HUES64 (cell line): ENCODE measurements at regions not wholly inside any gene's neighbourhood (a gene's known extent, or its start where the extent isn't known, plus 50 kb on each side); places are given as distances from the start of the nearest gene placed in this dataset.

ENCODE experiments used
- H3K27ac ChIP-seq: 2 replicates; pipeline ENCODE4 v1.7.0; 2013; ENCODE audit warnings: low read depth, low read length, inconsistent platforms
- H3K27me3 ChIP-seq: 2 replicates; pipeline ENCODE4 v1.6.1; 2013; ENCODE audit warnings: mild to moderate bottlenecking, low read length; ENCODE audit not compliant: insufficient read depth
- H3K36me3 ChIP-seq: 2 replicates; pipeline ENCODE4 v1.6.1; 2013; ENCODE audit warnings: mild to moderate bottlenecking, low read length; ENCODE audit not compliant: insufficient read depth
- H3K4me1 ChIP-seq: 2 replicates; pipeline ENCODE4 v1.6.1; 2013; ENCODE audit warnings: mild to moderate bottlenecking, low read length, moderate library complexity; ENCODE audit not compliant: insufficient read depth
- H3K4me3 ChIP-seq: 2 replicates; pipeline ENCODE4 v1.5.1; 2013; ENCODE audit warnings: mild to moderate bottlenecking, low read length, moderate library complexity
- H3K9ac ChIP-seq: 2 replicates; pipeline ENCODE4 v1.6.1; 2013; ENCODE audit warnings: mild to moderate bottlenecking, low read depth, low read length
- H3K9me3 ChIP-seq: 2 replicates; pipeline ENCODE4 v1.6.1; 2013; ENCODE audit warnings: low read depth, low read length; ENCODE audit not compliant: insufficient read depth
- WGBS: fragments of 150-250, 120-280 bp; methylation state at CpG from one replicate; pipeline ENCODE4 v1.1.7; 2013; ENCODE audit warnings: missing lambda C conversion rate; 5-methylcytosine and 5-hydroxymethylcytosine counted together

DNA sequence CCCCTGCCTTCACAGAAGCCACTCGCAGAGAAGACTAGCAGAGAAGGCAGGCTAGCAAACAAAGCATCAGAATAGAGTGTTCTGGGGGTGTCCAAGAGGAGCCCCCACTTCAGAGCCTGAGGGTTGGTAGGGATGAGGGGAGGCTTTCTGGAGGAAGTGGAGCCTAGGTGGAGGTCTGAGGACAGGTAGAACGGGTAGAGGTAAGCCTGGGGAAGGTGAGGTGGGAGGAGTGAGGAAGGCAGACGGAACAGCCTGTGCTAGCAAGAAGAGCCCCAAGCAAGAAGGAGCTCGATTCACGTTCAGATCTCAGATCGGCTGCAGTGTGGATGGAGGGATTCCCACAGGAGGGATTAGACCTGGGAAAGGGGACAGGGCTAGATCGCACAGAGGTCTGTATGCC is 66.0 kb upstream of the DUSP5 start:
- Histone ChIP-seq H3K4me3 (no peak overlapping the region), H3K27ac (no peak overlapping the region), H3K36me3 (no peaks in the 10 kb centered on the region), H3K4me1 (0 out of 2 replicates have a peak, but pooled peaks cover 2% of the 10 kb centered on the region), H3K9me3 (no peaks in the 10 kb centered on the region), H3K27me3 (no peaks in the 10 kb centered on the region), H3K9ac (no peak overlapping the region)
- 89% methylated on average over 7 of the region's 7 CpGs for WGBS

DNA sequence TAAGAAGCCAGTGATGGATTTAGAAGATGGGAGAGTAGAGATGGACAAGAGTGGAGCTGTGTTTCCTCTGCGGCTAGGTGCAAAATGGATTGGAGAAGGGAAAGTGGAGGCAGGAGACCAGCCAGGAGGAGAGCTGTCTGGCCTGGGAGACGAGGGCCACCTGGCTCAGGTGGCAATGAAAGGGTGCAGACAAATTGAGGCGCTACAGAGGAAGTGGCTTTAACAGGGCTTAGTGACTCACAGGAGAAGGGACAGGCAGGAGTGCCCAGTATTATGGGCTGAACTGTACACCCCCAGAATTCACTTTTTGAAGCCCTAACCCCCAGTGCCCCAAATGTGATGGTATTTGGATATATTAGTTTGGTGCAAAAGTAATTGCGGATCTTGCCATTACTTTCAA is 65.6 kb upstream of the DUSP5 start:
- H3K9ac ChIP-seq, result no peak overlapping the region
- H3K36me3 ChIP-seq, result no peaks in the 10 kb centered on the region
- H3K27ac ChIP-seq, result no peak overlapping the region
- no peaks in the 10 kb centered on the region for H3K27me3 ChIP-seq
- 89% methylated on average over 3 of the region's 4 CpGs for WGBS
- no peak overlapping the region for H3K4me3 ChIP-seq
- H3K9me3 ChIP-seq, result no peaks in the 10 kb centered on the region
- no peaks in the 10 kb centered on the region for H3K4me1 ChIP-seq

DNA sequence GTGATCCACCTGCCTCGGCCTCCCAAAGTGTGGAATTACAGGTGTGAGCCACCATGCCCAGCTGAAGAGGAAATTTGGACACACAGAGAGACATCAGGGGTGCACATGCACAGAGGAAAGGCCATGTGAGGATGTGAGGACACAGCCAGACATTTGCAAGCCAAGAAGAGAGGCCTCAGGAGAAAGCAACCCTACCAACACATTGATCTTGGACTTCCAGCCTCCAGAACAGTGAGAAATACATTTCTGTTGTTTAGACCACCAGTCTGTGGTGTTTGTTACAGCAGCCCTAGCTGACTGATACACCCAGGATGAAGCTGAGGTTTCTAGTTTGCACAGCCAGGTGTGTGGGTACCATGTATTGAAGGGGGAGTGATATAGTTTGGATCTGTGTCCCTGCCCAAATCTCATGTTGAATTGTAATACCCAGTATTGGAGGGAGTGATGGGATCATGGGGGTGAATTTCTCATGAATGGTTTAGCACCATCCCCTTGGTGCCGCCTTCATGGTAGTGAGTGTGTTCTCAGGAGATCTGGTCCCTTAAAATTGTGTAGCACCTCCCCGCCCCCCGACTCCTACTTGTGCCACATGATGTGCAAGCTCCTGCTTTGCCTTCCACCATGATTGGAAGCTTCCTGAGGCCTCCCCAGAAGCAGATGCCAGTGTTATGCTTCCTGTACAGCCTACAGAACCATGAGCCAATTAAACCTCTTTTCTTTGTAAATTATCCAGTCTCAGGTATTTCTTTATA is 64.7 kb upstream of the DUSP5 start:
- no peaks in the 10 kb centered on the region for H3K36me3 ChIP-seq
- WGBS, result 95% methylated on average over 4 of the region's 4 CpGs
- H3K9ac ChIP-seq, result no peak overlapping the region
- H3K9me3 ChIP-seq, result no peaks in the 10 kb centered on the region
- H3K27ac ChIP-seq, result no peak overlapping the region
- H3K27me3 ChIP-seq, result no peaks in the 10 kb centered on the region
- H3K4me1 ChIP-seq, result no peaks in the 10 kb centered on the region
- no peak overlapping the region for H3K4me3 ChIP-seq

DNA sequence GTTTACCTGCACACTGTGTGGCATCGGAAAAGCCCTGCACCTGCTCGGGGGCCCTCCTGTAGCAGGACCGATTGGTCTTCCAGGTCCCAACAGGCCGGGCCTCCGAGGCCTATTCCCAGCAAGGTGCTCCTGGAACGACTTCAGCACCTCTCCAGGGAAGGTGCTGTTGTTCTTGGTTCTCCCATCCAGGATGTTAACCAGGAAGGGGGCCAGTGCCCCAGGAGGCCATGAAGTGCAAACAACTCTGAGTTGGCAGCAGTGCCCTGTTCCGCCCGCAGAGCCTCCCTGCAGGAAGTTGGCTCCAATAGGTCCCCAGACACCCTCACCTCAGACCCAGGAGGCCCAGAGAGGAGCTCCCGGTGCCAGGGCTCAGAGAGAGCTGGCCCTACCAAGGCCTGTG is 64.0 kb upstream of the DUSP5 start:
- WGBS, result 87% methylated on average over 9 of the region's 9 CpGs
- Histone ChIP-seq H3K9ac (no peak overlapping the region), H3K36me3 (no peaks in the 10 kb centered on the region), H3K4me3 (no peak overlapping the region), H3K9me3 (no peaks in the 10 kb centered on the region), H3K27me3 (no peaks in the 10 kb centered on the region), H3K4me1 (no peaks in the 10 kb centered on the region), H3K27ac (no peak overlapping the region)

DNA sequence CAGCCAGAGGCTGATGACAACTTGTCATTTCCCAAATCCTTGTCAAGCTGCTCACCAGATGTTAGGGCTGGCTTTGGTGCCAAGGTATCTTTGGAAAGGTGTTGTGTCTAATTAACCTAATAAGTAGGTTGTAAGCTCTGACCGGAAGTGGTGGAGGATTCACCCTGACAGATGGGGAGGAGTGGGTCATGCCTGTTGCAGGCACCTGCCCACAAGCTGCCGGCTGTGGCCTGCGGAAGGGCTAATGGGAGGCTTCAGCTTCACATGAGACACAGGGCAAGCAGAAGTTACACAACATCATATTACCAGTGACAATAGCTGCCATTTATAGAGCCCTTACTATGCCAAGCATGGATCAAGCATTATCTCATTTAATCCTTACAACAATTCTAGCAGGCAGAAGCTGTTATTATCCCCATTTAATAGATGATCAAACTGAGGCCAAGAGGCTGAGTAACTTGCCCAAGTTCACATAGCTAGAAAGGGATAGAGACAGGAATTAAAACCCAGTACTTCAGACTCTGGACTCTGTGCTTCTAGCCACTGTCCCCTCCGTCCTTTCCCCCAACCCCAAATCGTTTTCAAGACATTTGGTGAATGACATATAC is 63.1 kb upstream of the DUSP5 start:
- Histone ChIP-seq H3K9me3 (no peaks in the 10 kb centered on the region), H3K9ac (no peak overlapping the region), H3K27ac (no peak overlapping the region), H3K4me1 (no peaks in the 10 kb centered on the region), H3K36me3 (no peaks in the 10 kb centered on the region), H3K4me3 (no peak overlapping the region), H3K27me3 (no peaks in the 10 kb centered on the region)
- 89% methylated on average over 5 of the region's 5 CpGs for WGBS

DNA sequence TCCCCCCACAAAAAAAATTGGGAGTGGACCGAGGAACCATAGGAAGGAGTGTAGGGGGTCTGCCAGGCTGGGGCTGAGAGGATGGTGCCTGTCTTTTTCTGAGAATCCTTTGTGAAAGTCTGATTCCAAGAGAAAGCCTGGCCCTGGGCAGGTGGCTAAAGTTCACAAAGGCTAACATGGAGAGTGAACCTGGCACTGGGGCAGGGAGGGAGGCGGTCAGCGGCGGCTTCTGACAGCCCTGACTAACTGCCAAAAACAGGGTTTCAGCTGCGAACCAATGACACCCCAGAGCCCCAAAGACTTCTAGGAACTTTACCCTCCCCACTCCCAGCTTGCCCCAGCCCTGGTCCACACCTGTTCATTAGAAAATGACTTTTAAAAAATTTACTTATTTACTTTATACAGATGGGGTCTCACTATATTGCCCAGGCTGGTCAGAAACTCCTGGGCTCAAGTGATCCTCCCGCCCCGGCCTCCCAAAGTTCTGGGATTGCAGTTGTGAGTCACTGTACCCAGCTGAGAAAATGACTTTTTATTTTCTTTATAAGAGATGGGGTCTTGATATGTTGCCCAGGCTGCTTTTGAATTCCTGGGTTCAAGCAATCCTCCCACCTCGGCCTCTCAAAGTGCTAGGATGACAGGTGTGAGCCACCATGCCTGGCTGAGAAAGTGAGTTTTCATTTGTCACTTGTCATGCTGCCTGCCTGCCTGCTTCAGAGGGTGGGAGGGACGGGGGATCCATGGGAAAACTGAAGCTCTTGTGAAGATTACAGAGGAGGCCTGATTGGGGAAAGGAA is 61.0 kb upstream of the DUSP5 start:
- WGBS, result 95% methylated on average over 9 of the region's 9 CpGs

DNA sequence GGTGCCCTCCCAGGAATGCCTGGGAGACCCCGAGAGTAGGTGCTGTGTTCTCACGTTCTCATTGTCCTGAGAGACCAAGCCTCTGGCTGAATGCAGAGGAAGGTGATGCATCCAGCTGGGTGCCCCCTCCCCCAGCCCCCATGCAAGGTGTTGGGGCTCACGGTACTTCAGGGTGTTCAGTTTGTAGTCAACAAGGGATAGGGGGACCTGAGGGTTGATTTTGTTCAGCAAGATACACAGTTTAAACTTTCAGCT is 60.4 kb upstream of the DUSP5 start:
- no peak overlapping the region for H3K9ac ChIP-seq
- WGBS, result 77% methylated on average over 3 of the region's 3 CpGs
- H3K27me3 ChIP-seq, result no peaks in the 10 kb centered on the region
- no peak overlapping the region for H3K27ac ChIP-seq
- no peaks in the 10 kb centered on the region for H3K36me3 ChIP-seq
- no peaks in the 10 kb centered on the region for H3K9me3 ChIP-seq
- 0 out of 2 replicates have a peak, but pooled peaks cover 4% of the 10 kb centered on the region for H3K4me1 ChIP-seq
- no peak overlapping the region for H3K4me3 ChIP-seq

More for the DNA sequence above, 61.0 kb upstream of the DUSP5 start:
- H3K36me3 ChIP-seq, result no peaks in the 10 kb centered on the region
- H3K4me1 ChIP-seq, result 0 out of 2 replicates have a peak, but pooled peaks cover 1% of the 10 kb centered on the region
- no peak overlapping the region for H3K4me3 ChIP-seq
- no peaks in the 10 kb centered on the region for H3K9me3 ChIP-seq
- no peaks in the 10 kb centered on the region for H3K27me3 ChIP-seq
- no peak overlapping the region for H3K9ac ChIP-seq
- H3K27ac ChIP-seq, result no peak overlapping the region

DNA sequence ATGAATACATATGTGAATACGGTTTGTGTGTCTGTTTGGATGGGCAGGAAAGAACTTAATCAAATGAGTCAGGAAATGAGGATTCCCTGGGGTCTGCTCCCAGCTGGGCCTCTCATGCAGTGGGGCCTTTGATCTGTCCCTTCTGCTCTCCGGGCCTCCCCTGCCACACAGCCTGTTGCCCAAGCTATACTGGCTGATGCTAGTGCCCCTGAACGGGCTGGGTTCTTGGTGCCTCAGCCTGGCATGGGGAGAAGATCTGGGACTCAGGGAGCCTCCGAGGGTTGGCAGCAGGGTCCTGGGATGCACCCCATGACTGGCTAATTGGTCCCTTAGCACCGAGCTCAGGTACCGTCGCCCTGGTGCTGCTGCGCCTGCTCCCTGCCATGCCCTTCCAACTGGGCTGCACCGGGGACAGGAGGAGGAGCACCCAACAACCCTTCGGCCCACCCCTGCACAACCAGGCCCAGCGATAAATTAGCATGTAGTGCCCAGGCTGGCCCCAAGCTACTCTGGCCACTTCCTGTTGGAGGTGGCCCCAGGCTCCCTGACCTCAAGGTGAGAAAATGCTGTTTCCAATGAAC is 59.9 kb upstream of the DUSP5 start:
- no peak overlapping the region for H3K27ac ChIP-seq
- 84% methylated on average over 11 of the region's 11 CpGs for WGBS
- no peak overlapping the region for H3K9ac ChIP-seq
- 0 out of 2 replicates have a peak, but pooled peaks cover 4% of the 10 kb centered on the region for H3K4me1 ChIP-seq
- H3K9me3 ChIP-seq, result no peaks in the 10 kb centered on the region
- no peaks in the 10 kb centered on the region for H3K36me3 ChIP-seq
- no peak overlapping the region for H3K4me3 ChIP-seq
- no peaks in the 10 kb centered on the region for H3K27me3 ChIP-seq

DNA sequence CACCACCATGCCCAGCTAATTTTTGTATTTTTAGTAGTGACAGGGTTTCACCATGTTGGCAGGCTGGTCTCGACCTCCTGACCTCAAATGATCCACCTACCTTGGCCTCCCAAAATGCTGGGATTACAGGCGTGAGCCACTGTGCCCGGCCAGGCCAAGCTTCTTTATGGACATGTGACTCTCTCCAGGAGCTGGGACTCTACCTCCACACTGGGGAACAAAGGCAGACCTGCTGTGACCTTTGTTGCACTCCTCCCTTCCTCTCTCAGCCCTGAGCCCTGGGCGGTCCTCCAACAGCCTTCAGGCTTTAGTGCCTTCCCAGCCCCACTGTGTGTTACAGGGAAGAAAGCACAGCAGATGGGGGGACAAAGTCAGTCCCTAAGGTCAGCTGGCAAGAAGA is 55.0 kb upstream of the DUSP5 start:
- no peaks in the 10 kb centered on the region for H3K27me3 ChIP-seq
- H3K36me3 ChIP-seq, result no peaks in the 10 kb centered on the region
- no peak overlapping the region for H3K27ac ChIP-seq
- H3K9me3 ChIP-seq, result no peaks in the 10 kb centered on the region
- H3K4me3 ChIP-seq, result no peak overlapping the region
- WGBS, result 81% methylated on average over 4 of the region's 4 CpGs
- no peak overlapping the region for H3K9ac ChIP-seq
- 0 out of 2 replicates have a peak, but pooled peaks cover 4% of the 10 kb centered on the region for H3K4me1 ChIP-seq

DNA sequence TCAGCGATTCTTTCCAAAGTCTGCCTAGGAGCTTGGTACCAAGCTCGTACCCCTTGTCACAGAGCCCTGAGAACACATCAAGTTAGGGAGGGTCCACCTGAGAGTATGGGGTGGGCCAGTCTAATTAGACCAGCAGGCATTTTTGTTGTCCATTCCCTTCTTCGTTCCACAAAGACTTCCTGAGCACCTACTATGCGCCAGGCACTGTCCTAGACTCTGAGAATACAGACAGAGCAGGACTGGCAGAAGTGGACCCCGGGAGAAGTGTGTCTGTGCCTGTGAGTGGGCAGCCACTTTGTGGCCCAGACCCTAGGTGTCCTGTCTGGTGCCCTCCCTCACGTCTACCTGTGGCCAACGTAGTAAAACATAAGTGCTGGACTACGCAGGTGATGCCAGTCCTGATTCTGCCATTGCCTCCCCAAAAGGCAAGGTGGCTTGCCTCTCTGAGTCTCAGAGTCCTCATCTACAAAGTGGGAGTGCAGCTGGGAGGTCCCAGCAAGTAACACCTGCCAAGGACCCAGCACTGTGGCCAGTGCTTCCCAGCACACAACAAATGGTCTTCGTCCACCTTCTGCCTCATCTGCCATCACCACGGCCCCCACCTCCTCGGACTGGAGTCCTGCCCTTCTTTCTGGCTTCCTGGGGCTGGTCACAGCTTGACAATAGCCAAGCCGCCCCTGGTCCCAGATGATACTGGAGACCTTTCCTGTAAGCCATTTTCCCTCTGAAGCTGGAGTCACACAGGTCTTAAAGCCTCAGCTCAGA is 54.3 kb upstream of the DUSP5 start:
- H3K4me1 ChIP-seq, result 0 out of 2 replicates have a peak, but pooled peaks cover 4% of the 10 kb centered on the region
- 93% methylated on average over 12 of the region's 12 CpGs for WGBS
- no peak overlapping the region for H3K9ac ChIP-seq
- no peaks in the 10 kb centered on the region for H3K9me3 ChIP-seq
- H3K36me3 ChIP-seq, result no peaks in the 10 kb centered on the region
- no peaks in the 10 kb centered on the region for H3K27me3 ChIP-seq
- no peak overlapping the region for H3K4me3 ChIP-seq
- no peak overlapping the region for H3K27ac ChIP-seq

DNA sequence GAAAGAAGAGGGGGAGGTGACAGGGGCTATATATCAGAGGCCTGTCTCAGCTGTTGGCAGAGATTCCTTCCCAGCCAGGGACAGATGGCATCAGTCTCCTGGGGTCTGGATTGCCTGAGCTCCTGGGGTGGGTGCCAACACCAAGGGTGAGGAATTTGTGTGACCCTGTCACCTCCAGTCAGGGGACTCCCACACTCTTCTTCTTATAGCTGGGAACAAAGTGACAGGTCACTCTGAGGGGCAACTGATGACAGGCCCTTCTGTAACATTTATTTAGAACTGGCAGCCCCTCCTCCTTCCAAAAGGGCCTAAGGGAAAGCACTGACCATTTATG is 53.7 kb upstream of the DUSP5 start:
- Histone ChIP-seq H3K27me3 (no peaks in the 10 kb centered on the region), H3K4me1 (0 out of 2 replicates have a peak, but pooled peaks cover 4% of the 10 kb centered on the region), H3K9me3 (no peaks in the 10 kb centered on the region), H3K4me3 (no peak overlapping the region), H3K27ac (no peak overlapping the region), H3K9ac (no peak overlapping the region), H3K36me3 (no peaks in the 10 kb centered on the region)
